HG02973 (cell line): ENCODE measurements at regions not wholly inside any gene's neighbourhood (a gene's known extent, or its start where the extent isn't known, plus 50 kb on each side); places are given as distances from the start of the nearest gene placed in this dataset.

ENCODE experiments used
- ATAC-seq: cut with Tn5 transposase; IDR thresholded peaks from one replicate; pipeline ENCODE4 v1.9.1; 2021; ENCODE audit warnings: moderate library complexity; ENCODE audit not compliant: unreplicated experiment

- no peak for ATAC-seq
These were observed 86.9 kb downstream of the FGF9 start for GRCh38 chr13:21757763-21758162.

- no peak for ATAC-seq
These were observed 87.6 kb downstream of the FGF9 start for GRCh38 chr13:21758441-21758840.

- ATAC-seq, result no peak
These were observed 88.6 kb downstream of the FGF9 start for GRCh38 chr13:21759463-21759862.

GRCh38 chr13:21759911-21760310 is 89.0 kb downstream of the FGF9 start:
- no peak for ATAC-seq

- ATAC-seq, result no peak
These were observed 90.9 kb downstream of the FGF9 start for GRCh38 chr13:21761770-21762169.

- ATAC-seq, result no peak
These were observed 91.6 kb downstream of the FGF9 start for GRCh38 chr13:21762512-21762911.

- ATAC-seq, result no peak
These were observed 96.2 kb downstream of the FGF9 start for GRCh38 chr13:21767032-21767431.

GRCh38 chr13:21771075-21771474 is 100.2 kb downstream of the FGF9 start:
- ATAC-seq, result no peak

- ATAC-seq, result no peak
These were observed 106.3 kb downstream of the FGF9 start for GRCh38 chr13:21777166-21777565.

- no peak for ATAC-seq
These were observed 106.9 kb downstream of the FGF9 start for GRCh38 chr13:21777813-21778212.

GRCh38 chr13:21782736-21783135 is 111.9 kb downstream of the FGF9 start:
- ATAC-seq, result no peak

- no peak for ATAC-seq
These were observed 115.1 kb downstream of the FGF9 start for GRCh38 chr13:21785990-21786389.

GRCh38 chr13:21796066-21796465 is 125.2 kb downstream of the FGF9 start:
- no peak for ATAC-seq

- no peak for ATAC-seq
These were observed 126.1 kb downstream of the FGF9 start for GRCh38 chr13:21796775-21797514.

GRCh38 chr13:21797736-21798135 is 126.9 kb downstream of the FGF9 start:
- no peak for ATAC-seq

- ATAC-seq, result no peak
These were observed 127.3 kb downstream of the FGF9 start for GRCh38 chr13:21798181-21798580.

GRCh38 chr13:21799671-21800070 is 128.8 kb downstream of the FGF9 start:
- ATAC-seq, result no peak

- ATAC-seq, result no peak
These were observed 130.2 kb downstream of the FGF9 start for GRCh38 chr13:21800837-21801616.

GRCh38 chr13:21805733-21806132 is 134.9 kb downstream of the FGF9 start:
- ATAC-seq, result no peak

GRCh38 chr13:21812192-21812626 is 141.3 kb downstream of the FGF9 start:
- ATAC-seq, result no peak

- no peak for ATAC-seq
These were observed 142.2 kb downstream of the FGF9 start for GRCh38 chr13:21813110-21813509.

- ATAC-seq, result no peak
These were observed 143.0 kb downstream of the FGF9 start for GRCh38 chr13:21813844-21814243.
